ENCODE measurements at regions not wholly inside any gene's neighbourhood (a gene's known extent, or its start where the extent isn't known, plus 50 kb on each side); places are given as distances from the start of the nearest gene placed in this dataset.

DNA sequence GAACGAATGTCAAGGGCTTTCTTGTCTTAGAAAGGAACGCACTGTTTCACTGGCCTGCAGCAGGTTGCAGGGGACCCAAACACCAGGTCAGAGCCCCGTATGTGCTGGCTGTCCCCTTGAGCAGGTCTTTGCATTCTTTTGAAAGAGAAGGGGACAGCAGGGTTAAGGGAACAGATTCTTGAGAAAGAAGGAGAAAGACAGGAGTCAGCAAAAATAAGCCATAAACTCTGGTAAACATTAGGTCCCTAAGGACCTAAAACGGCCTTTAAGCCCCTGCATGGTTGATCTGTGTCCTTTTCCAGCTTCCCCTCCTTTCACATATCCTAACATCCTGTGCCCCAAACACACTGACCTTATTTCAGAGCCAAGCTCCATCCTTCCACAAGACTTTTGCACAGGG, 190.8 kb upstream of the ADRA1B start:
- no peak for DNase-seq

DNA sequence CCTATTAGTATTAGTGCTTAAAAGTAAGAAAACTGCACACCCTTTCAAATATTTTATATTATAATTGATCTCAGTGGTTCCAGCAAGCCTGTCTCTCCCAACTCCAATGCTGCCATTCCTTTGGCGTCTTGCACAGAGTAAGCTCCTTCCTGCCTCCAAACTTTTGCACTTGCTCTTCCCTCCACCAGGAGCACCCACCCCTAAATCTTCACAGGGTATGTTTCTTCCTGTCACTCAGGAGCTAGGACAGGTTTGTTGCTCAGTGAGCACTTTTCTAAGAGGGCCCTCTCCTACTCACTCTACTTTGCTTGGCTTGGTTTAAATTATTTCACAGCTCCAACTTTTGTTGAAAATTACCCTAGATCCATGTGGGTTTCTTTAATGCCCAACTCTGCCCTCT, 189.1 kb upstream of the ADRA1B start:
- DNase-seq = no peak

DNA sequence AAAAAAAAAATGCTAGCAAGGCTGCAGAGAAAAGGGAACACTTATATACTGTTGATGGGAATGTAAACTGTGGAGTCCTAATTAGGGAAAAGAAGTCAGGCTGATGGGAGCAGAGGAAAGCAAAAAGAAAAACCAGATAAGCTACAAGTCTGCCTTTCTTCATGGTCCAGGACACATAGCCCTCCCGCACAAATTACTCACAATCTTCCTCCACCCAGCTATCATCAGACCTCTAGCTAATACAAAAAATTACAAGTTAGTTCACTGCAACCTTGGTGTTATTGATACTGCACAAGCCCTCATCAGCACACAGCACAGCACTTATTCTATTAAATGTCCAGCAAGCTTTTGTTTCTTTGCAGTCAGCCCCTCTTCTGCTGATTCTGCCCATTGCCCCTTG, 186.0 kb upstream of the ADRA1B start:
- no peak for DNase-seq

DNA sequence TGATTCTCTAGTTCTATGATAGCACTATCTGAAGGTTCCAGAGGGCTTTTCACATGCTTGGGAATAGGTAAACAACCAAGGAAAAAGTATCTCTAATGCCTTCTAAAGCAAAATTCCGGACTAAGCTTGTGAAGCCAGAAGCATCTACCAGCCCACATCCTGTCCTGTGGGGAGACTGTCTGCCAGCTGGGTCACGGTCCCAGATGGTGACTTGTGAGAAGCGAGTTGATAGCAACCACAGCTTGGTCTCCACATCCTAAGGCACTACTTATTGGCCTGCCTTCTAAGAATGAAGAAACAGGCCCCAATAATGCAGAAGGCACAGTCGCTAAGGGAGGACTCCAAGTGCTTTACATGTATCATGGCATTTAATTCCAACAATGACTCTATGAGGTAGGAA, 184.1 kb upstream of the ADRA1B start:
- no peak for DNase-seq

DNA sequence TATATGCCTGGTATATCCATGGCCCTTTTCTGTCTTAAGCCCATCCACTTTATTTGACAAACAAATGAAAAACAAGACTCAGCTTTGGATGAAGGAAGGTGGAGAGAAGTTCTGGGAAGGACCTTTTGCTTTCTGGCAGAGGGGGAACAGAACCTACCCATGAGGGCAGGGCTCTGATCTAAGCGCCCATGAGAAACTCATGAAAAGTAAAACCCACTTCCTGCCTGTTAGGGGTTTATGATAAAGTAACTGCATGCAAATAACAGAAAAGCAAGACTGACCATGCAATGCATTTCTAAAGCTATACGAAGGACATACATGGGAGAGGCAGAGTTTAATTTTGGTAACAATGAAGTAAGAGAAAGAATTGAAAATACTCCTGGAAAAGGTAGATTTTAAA, 181.9 kb upstream of the ADRA1B start:
- DNase-seq = no peak

DNA sequence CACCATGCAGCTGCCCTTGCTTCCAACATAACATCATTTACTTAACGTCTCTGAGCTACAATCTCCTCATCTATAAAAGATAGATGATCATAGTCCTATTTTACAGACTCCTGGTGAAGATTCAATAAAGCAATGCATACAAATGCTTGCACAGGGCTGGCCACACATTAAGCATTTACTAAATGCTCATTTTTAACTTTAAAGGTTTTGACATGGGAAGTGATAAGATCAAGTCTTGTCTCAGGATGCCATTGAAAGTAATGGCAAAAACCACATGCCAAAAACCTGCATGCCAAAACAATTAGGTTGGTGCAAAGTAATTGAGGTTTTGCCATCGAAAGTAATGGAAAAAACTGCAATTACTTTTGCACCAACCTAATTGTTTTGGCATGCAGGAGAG, 181.2 kb upstream of the ADRA1B start:
- no peak for DNase-seq

DNA sequence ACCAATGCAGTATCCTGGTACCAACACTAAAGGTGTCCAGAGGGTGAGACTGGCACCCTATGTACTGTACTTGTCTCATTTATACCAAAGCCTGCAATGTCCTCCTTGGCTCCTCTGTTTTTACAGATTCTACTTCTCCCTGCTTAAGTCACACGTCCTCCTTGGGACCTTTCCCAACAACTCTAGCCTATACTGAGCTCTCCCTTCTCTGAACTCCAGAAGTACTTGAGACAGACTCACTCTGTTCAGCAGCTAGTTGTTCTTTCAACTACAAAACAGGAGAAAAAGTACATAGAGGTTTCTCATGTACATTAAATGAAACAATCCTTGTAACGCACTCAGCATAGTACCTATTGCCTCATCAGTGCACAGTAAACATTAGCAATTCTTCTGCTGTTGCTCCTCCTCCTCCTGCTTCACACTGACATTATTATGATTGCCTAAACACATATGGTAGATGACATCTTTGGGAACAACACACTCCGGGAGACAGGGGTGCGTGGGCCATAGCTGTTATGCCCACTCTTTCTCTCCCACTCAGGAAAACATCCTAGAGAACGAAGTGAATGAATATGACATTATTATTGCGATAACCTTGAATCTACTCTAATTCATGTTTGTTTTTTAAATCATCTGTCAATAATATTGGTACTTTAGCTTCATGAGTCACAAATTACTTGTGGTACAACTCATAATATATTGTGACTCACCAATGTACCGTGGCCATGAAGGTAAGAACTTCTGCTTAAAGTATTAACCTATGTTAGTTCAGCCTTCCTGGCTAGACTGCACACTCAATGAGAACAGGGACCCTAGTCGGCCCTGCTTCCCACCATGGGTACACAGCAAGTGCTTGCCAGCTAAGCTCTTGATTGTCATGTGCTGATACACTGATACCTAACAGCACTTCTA, 180.3 kb upstream of the ADRA1B start:
- DNase-seq = no peak

DNA sequence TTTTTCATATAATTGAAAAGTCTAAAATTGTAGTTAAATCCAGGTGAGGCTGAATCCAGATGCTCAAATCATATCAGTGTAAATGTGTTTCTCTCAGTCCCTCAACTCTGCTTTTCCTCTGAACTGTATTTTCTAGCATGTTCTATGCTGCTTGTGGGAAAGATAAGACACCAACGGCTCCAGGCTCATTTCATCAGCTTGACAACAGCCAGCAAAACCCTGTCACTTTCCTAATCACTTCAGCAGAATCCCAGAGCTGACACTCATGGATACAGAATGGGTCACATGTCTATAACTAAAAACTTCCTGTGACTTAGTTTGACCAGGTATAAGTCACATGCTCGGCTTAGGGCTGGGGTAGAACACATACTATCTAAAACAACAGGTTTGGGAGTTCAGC, 179.4 kb upstream of the ADRA1B start:
- DNase-seq = no peak

DNA sequence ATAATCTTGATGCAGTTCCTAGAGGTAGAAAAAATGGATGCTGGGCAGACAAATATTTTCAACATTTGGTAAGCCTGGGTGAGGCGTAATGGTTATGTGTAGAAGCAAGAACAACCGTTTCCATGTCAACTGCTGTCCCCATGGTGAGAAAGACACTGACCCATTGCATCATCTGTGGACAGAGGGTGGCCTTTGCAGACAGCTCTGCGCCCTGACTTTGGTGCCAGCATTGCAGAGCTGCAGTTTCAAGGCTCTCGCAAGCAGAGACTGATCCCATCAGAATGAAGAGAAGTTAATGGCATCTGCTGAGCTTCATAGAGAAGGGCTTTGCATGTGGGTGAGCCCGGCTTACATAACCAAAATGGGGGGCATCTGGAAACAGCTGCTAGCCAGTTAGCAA, 179.0 kb upstream of the ADRA1B start:
- no peak for DNase-seq

DNA sequence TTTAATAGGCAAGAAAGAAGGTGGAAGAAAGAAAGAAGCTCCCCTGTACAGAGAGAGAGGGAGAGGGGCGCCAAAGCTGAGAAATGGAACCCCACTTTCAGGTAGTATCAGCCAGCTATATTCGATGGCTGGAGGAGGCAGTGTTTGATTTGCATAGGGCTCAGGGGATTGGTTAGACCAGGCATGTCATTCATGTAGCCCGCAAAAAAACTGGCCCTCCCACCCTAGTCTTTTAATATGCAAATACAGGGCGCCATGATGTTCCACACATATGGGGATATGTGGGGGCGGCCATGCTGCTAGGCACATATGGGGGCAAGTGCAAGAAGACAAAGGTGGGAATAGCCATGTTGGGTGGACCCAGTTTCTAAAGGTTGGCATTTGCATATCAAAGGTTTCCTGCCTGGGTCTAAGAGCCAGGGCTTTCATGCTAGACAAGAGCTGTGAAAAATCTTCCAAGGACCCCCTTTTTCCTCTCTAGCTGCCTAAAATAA, 174.4 kb upstream of the ADRA1B start:
- no peak for DNase-seq

DNA sequence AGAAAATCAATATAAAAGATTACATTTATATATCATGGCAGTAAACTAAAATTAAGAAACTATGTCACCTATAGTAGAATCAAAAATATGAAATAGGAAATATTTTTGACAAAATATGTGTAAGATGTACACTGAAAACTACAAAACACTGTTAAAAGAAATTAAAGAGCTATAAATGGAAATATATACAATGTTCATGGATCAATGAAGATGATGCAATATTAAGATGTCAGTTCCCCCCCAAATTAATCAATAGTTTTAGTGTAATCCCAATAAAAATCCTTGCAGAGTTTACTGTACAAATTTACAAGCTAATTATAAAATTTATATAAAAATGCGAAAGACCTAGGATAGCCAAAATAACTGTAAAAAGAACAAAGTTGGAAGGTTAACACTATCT, 173.0 kb upstream of the ADRA1B start:
- no peak for DNase-seq

DNA sequence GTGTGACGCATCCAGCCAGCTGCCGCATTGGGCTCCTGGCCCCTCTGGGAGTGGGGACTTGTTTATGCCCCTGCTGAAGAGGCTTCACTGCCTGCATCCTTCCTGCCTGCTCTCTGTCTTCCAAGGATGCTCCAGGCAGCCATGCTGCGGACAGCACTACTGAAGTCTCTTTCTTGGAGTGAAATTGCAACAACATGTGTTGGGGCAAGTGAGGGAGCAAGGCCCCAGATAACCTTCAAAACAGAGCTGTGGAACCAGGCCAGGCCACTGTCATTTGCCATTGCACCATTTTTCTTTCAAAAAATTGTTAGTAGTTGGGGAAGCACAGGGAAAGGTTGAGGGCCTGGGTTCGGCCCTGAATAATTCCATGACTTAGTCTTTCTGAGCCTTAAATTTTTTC, 169.6 kb upstream of the ADRA1B start:
- no peak for DNase-seq

DNA sequence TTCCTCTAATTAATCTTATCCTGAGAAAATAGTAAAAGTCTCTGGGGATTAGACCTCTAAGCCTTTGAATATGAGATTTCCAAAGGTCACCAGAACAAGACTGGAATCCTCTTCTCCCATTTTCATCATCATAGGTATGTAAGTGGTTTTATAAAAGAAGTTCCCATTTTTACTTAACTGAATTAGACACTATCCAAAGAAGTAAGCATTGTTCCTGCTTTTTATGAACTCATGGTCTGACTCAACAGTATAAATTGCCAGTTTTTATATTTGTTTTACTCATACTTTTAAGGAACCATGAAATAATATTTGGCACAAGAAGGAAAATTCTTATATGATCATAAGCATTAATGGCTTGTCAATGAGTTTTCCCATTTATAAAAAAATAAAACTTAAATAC, 167.1 kb upstream of the ADRA1B start:
- no peak for DNase-seq

DNA sequence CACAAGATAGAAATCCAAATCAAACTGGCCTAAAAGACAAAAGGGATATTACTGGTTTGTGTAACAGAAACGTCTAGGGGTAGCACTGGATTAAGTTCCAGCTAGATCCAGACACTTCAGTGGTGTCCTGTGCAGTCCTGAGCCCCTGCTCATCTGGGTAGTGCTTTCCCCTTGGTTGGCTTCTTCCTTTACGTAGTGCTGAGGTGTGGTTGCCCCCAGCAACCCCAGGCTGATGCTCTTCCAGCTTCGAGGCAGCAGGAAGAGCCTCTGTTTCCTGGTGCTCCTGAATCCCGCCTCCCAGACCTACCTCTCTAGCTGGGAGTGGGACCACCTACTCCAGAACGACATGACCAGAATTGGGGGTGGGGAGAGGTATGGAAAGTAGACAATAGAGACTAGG, 166.1 kb upstream of the ADRA1B start:
- no peak for DNase-seq

DNA sequence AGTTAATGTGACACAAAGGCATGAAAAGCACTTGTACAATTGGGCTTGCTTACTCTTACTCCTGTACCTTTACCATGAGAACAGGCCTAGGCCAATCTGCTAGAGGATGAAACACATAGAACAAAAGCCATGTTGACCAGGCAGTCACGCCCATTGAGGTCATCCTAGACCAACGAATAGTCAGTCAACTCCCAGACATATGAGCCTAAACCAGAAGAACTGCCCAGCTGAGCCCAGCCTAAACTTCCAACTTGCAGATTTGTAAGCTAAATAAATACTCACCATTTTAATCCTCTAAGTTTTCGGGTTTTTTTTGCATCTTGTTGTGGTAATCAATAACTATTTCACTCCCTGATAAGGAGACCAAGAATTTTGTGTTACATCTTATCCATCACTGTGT, 164.8 kb upstream of the ADRA1B start:
- DNase-seq = no peak

DNA sequence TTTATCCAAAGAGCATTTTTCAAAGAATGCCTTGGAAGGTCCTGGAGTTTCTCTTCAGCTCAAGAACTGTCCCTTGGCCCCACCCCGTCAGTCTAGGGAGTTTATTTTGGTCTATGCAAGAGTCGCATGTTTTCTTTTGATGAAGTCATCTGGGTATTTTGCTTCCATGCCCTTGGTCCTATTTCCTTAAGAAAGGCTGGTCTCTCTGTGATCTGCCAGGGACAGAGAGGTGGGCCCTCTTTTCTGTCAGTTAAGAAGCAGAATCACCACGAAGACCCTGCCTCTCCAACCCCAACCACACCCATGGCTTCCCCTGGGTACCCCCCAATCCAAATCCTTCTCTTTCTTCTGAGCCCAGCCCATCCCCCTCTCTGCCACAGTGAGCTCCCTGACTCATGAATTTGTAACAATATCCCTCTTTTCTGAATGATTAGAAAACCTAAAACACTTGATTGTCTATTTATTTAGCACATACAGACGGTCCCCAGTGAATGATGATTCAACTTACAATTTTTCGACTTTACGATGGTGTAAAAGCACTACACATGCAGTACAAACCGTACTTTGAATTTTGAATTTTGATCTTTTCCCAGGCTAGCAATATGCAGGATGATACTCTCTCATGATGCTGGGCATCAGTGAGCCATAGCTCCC, 163.5 kb upstream of the ADRA1B start:
- no peak for DNase-seq

DNA sequence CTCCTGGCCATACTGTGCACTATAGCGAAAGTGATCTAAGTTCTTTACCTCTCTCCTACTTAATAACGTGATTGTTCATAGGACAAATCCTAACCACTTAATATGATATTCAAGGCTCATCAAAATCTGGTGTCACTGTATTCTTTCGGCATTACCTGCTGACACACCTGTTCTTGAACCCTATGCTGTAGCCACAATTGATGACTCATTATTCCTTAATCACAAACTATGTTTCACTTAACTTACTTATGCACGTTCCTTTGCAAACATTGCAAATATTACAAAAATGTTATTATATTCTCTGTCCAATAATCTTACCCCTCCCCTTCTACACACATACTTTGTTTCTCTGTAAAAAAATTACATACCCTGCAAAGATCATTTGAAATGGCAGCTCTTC, 158.1 kb upstream of the ADRA1B start:
- no peak for DNase-seq

DNA sequence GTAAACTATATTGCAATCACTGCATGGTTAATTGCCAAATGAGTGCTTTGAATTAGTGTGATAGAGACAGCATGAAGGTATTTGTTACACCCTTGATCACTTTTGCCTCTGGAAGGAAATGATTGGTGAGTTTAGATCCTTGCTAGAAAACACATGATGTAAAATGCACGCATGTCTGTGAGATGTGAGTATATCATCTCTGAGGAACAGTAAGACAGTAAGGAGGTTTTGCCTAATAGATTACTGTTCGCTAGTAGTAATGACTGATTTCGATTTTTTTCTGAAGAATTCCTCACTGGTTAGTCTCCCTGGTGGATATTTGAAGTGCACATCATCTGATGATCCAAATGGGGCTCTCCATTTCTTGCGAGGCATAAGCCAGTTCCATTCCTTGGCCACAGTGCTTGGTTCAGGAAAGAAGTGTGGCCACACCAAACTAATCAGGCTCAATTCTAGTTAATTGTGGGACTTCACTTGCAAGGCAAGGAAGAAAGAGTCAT, 156.4 kb upstream of the ADRA1B start:
- no peak for DNase-seq

DNA sequence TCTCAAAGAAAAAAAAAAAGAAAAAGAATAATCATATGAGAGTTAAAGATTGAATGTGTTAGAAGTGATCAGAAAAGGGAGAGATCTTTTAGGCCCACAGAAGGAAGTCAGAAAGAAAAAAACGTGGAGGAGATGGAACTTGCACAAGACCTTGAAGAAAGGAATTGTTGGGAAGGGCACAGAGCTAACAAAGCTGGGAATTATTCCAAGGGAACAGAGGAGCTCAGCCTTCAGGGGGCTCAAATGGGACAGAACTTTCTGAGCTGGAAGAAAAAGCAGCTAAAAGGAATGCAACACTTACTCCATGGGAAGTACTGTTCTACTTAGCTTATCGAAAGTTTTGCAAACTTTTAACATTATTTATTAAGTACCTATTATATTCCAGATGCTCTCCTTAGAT, 153.4 kb upstream of the ADRA1B start:
- DNase-seq = no peak

DNA sequence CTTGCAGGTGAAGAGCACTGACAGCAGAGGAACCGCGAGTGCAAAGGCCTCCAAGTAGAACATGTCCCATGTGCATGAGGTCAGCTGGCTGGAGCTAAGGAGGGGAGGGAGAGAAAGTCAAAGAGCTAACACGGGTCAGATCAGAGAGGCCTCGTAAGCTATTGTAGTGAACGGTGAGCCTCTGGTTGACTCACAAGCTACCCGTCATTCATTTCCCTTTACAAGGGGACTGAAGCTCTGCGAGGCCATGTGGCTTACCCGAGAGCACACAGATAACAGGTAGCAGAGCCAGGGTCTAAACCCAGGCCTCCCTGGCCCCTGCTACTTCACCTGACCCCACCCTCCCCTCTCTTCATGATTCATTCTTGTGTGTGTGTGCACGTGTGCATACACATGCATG, 152.7 kb upstream of the ADRA1B start:
- no peak for DNase-seq

DNA sequence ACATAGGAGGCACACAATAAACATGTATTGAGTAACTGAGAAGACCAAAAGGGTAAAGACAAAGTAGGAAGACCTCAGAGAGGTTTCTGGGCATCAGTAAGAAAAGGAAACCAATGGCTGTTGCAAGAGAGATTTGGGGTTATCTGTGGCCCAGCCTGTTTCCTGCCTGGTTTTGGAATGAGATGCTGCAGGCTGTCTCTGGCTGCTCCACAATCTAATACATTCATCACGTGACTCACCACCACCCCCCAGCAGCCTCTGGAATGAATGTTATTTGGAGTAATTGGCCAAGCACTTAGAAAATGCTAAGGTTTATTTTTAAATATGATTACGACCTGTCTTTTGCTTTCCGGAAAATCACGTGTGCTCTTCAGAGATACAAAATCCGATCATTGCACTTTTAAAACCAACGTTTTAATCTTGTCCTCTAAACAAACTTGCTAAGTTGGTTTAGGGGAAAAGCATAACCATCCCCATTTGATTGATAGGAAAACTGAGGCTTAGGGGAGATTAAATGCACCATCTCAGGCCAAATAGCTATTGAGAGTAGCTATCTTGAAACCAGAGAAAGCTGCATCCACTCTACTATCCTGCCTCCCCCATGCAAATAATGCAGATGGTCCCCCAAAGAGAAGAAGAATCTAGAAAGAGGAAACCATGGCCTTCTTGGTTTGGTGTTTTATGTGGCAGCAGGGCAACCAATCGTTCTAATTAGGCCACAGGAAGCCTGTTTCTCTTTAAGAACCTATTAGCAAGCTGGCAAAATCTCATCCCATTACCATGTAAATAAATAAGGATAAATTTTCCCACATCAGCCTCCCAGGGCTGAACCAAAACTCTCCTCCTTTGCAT, 151.8 kb upstream of the ADRA1B start:
- DNase-seq = no peak

DNA sequence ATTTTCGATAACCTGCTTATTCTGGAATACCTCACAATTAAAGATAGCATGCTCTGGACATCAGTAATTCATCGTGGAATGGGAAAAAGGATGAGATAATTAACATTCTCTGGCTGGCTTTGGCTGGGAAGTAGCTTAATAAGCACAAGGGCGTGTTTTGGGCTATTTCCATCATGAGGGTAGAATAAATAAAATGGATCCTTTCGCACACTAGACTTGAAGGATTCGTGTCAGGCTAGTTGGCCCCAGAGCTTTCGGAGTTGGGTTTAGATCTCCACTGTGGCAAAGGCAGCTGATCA, 151.2 kb upstream of the ADRA1B start:
- no peak for DNase-seq

DNA sequence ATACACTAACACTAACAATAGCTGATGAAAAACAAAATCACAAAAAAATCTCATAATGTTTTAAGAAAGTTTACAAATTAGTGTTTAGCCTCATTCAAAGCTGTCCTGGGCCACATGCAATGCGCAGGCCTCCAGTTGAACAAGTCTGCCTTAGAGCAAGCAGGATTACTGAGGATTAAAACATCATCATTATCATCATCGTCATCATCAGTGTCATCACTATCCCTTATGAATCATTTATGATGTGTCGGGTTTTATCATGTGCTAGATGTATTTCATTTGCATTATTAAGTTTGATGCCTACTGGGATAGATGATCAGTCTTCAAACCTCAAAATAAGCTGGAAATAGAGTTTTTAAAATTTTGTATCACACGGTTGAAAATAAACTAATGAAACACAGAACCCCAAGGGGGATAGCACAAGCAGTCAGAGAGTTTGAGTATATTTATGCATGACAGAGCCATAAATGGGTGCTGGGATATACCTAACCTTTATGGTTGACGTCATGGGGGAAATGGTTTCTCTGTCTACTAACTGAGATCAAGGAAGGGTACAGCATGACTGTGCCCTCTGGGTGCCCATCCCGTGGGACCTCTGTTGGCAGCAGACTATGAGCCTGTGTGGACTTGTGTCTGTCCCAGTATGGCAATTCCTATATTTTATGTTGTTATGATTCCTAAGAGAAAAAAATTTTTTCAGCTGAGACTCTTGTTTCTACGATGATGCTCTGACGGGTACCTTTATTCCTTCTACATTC, 150.3 kb upstream of the ADRA1B start:
- DNase-seq = no peak
